ENCODE measurements at regions not wholly inside any gene's neighbourhood (a gene's known extent, or its start where the extent isn't known, plus 50 kb on each side); places are given as distances from the start of the nearest gene placed in this dataset.

- no peaks in the 10 kb centered on the region for H3K4me1 ChIP-seq (ENCODE audit: control insufficient read depth in 1 of 2, insufficient read depth in 2 of 2, low read depth in 1 of 2, low read length in 1 of 2)
- POLR2A ChIA-PET = no interaction called here
- no peaks in the 10 kb centered on the region for H3K9me2 ChIP-seq
- DNase-seq = no peak
- H4K20me1 ChIP-seq (ENCODE audit: insufficient read depth) = no peaks in the 10 kb centered on the region
- no peak overlapping the region for H3K4me3 ChIP-seq (ENCODE audit: low read depth in 2 of 2, low read length in 1 of 2)
- H3K36me3 ChIP-seq (replicated peaks in 1 of 2; ENCODE audit: control insufficient read depth in 1 of 2, insufficient read depth in 2 of 2, low read length in 1 of 2) = no peaks in the 10 kb centered on the region
- CTCF ChIA-PET = no interaction called here
- no peaks in the 10 kb centered on the region for H3K79me2 ChIP-seq (ENCODE audit: insufficient read depth)
- no peak overlapping the region for H3K4me2 ChIP-seq
- H3F3A ChIP-seq (replicated peaks; ENCODE audit: insufficient read depth) = no peaks in the 10 kb centered on the region
- 0% methylated on average over 2 of the region's 2 CpGs for WGBS (ENCODE audit: low lambda C conversion rate)
- H3K9me3 ChIP-seq = no peaks in the 10 kb centered on the region
- H3K27ac ChIP-seq (ENCODE audit: low read depth in 2 of 2, low read length in 1 of 2) = no peak overlapping the region
- H3K9ac ChIP-seq = no peak overlapping the region
- TF ChIP-seq MAX (IDR thresholded peaks at IDR 0.05; ENCODE audit: low read depth) = no peak
- TF ChIP-seq MEF2A (IDR thresholded peaks at IDR 0.05; ENCODE audit: borderline replicate concordance, low read depth) = no peak
- TF ChIP-seq CTCF (IDR thresholded peaks at IDR 0.05) = no peak
- no peak for TF ChIP-seq RAD21 (IDR thresholded peaks at IDR 0.05; ENCODE audit: low read length)
- TF ChIP-seq SIN3A (IDR thresholded peaks at IDR 0.05; ENCODE audit: borderline replicate concordance, low read depth, low read length) = no peak
- no peak for TF ChIP-seq RCOR1 (IDR thresholded peaks at IDR 0.05; ENCODE audit: low read length)
- TF ChIP-seq GABPA (IDR thresholded peaks at IDR 0.05; ENCODE audit: low read depth) = no peak
- TF ChIP-seq NRF1 (IDR thresholded peaks at IDR 0.05; ENCODE audit: low read depth, low read length) = no peak
- no peak for TF ChIP-seq RFX5 (IDR thresholded peaks at IDR 0.05; ENCODE audit: low read length)
- TF ChIP-seq IRF3 (IDR thresholded peaks at IDR 0.05; ENCODE audit: low read depth, low read length) = no peak
- no peak for TF ChIP-seq GATA2 (CRISPR knock-in tag; IDR thresholded peaks at IDR 0.05)
- H2AFZ ChIP-seq (ENCODE audit: low read depth) = no peak overlapping the region
- H3K27me3 ChIP-seq (ENCODE audit: insufficient read depth) = no peaks in the 10 kb centered on the region
Observed at GRCh38 chr3:143914257-143914656, 57.4 kb upstream of the DIPK2A start.

GRCh38 chr3:143918848-143919247, 52.8 kb upstream of the DIPK2A start:
- H3F3A ChIP-seq (replicated peaks; ENCODE audit: insufficient read depth) = no peaks in the 10 kb centered on the region
- no peaks in the 10 kb centered on the region for H3K9me2 ChIP-seq
- H3K4me3 ChIP-seq (ENCODE audit: low read depth in 2 of 2, low read length in 1 of 2) = no peak overlapping the region
- no peak overlapping the region for H3K4me2 ChIP-seq
- H3K36me3 ChIP-seq (replicated peaks in 1 of 2; ENCODE audit: control insufficient read depth in 1 of 2, insufficient read depth in 2 of 2, low read length in 1 of 2) = no peaks in the 10 kb centered on the region
- no peaks in the 10 kb centered on the region for H3K27me3 ChIP-seq (ENCODE audit: insufficient read depth)
- DNase-seq = no peak
- ChIA-PET POLR2A (no interaction called here), CTCF (no interaction called here)
- WGBS (ENCODE audit: low lambda C conversion rate) = 0% methylated on average over 1 of the region's 1 CpG
- no peaks in the 10 kb centered on the region for H4K20me1 ChIP-seq (ENCODE audit: insufficient read depth)
- H3K9ac ChIP-seq = no peak overlapping the region
- H3K27ac ChIP-seq (ENCODE audit: low read depth in 2 of 2, low read length in 1 of 2) = no peak overlapping the region
- H3K79me2 ChIP-seq (ENCODE audit: insufficient read depth) = no peaks in the 10 kb centered on the region
- H3K9me3 ChIP-seq = no peaks in the 10 kb centered on the region
- H2AFZ ChIP-seq (ENCODE audit: low read depth) = no peak overlapping the region
- TF ChIP-seq FOSL2 (IDR thresholded peaks at IDR 0.05; ENCODE audit: borderline replicate concordance, low read depth) (no peak), JUND (IDR thresholded peaks at IDR 0.05) (no peak), CHD2 (IDR thresholded peaks at IDR 0.05; ENCODE audit: low read length, partially characterized antibody) (no peak), IRF3 (IDR thresholded peaks at IDR 0.05; ENCODE audit: low read depth, low read length) (no peak), FOXJ3 (CRISPR knock-in tag; IDR thresholded peaks at IDR 0.05) (no peak), ELF1 (IDR thresholded peaks at IDR 0.05) (no peak), RFX5 (IDR thresholded peaks at IDR 0.05; ENCODE audit: low read length) (no peak), TEAD4 (IDR thresholded peaks at IDR 0.05; ENCODE audit: borderline replicate concordance, insufficient read depth) (no peak), SMC3 (IDR thresholded peaks at IDR 0.05; ENCODE audit: low read depth, low read length) (no peak), TAF1 (IDR thresholded peaks at IDR 0.05; ENCODE audit: borderline replicate concordance, low read depth, low read length) (no peak), MAX (IDR thresholded peaks at IDR 0.05; ENCODE audit: low read depth) (no peak), EP300 (IDR thresholded peaks at IDR 0.05; ENCODE audit: borderline replicate concordance in 1 of 2, low read depth in 1 of 2, low read length in 1 of 2) (no peak), USF1 (IDR thresholded peaks at IDR 0.05; ENCODE audit: borderline replicate concordance, low read depth) (no peak), MEF2A (IDR thresholded peaks at IDR 0.05; ENCODE audit: borderline replicate concordance, low read depth) (no peak), EZH2phosphoT487 (IDR thresholded peaks at IDR 0.05; ENCODE audit: borderline replicate concordance, low read depth) (no peak), RXRA (IDR thresholded peaks at IDR 0.05; ENCODE audit: borderline replicate concordance, low read depth) (no peak)
- no peaks in the 10 kb centered on the region for H3K4me1 ChIP-seq (ENCODE audit: control insufficient read depth in 1 of 2, insufficient read depth in 2 of 2, low read depth in 1 of 2, low read length in 1 of 2)
